ENCODE measurements at regions not wholly inside any gene's neighbourhood (a gene's known extent, or its start where the extent isn't known, plus 50 kb on each side); places are given as distances from the start of the nearest gene placed in this dataset.

DNA sequence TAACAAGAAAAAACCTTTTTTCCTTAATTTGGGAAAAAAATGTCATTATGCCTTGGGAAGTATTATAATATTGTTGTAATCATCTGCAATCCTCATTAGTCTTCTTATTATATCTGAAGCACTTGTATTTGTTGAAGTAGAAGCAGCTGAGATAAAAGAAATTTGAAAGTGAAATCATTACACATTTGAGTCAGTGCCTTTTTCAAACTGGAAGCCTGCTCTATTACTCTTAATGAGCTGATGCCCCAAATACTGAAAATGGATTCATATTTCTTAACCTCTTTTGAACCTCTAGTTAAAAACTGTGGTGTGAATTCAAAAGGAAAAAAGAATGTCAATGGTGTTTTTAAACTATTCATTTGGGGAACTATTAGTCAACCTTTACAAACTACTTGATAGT lies 1027.7 kb downstream of the NR2F1-AS1 start:
- no peaks in the 10 kb centered on the region for H3K27me3 ChIP-seq
- H3K4me1 ChIP-seq = no peaks in the 10 kb centered on the region
- no peak for TF ChIP-seq POLR2A (IDR thresholded peaks at IDR 0.05)
- TF ChIP-seq, protein P1, sequence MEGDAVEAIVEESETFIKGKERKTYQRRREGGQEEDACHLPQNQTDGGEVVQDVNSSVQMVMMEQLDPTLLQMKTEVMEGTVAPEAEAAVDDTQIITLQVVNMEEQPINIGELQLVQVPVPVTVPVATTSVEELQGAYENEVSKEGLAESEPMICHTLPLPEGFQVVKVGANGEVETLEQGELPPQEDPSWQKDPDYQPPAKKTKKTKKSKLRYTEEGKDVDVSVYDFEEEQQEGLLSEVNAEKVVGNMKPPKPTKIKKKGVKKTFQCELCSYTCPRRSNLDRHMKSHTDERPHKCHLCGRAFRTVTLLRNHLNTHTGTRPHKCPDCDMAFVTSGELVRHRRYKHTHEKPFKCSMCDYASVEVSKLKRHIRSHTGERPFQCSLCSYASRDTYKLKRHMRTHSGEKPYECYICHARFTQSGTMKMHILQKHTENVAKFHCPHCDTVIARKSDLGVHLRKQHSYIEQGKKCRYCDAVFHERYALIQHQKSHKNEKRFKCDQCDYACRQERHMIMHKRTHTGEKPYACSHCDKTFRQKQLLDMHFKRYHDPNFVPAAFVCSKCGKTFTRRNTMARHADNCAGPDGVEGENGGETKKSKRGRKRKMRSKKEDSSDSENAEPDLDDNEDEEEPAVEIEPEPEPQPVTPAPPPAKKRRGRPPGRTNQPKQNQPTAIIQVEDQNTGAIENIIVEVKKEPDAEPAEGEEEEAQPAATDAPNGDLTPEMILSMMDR (IDR thresholded peaks at IDR 0.05) = no peak
- no peak for DNase-seq
- intact Hi-C loops (cut with DNase I) = no loop called here
- H3K36me3 ChIP-seq = no peaks in the 10 kb centered on the region
- H3K27ac ChIP-seq = no peak overlapping the region
- H3K4me3 ChIP-seq = no peak overlapping the region
- H3K9me3 ChIP-seq = no peaks in the 10 kb centered on the region

- Histone ChIP-seq H3K27me3 (no peaks in the 10 kb centered on the region), H3K4me3 (no peak overlapping the region), H3K4me1 (no peaks in the 10 kb centered on the region), H3K9me3 (no peaks in the 10 kb centered on the region), H3K27ac (no peak overlapping the region), H3K36me3 (no peaks in the 10 kb centered on the region)
- DNase-seq = no peak
- 45 to 48% methylated on average over 8 of the region's 8 CpGs for WGBS, 2 donors
- no peak for TF ChIP-seq POLR2A (IDR thresholded peaks at IDR 0.05)
- TF ChIP-seq, protein P1 (IDR thresholded peaks at IDR 0.05) = no peak
- intact Hi-C loops (cut with DNase I) = no loop called here
Measured at GRCh38 chr5:92552206-92553160, 1028.5 kb downstream of the NR2F1-AS1 start.

DNA sequence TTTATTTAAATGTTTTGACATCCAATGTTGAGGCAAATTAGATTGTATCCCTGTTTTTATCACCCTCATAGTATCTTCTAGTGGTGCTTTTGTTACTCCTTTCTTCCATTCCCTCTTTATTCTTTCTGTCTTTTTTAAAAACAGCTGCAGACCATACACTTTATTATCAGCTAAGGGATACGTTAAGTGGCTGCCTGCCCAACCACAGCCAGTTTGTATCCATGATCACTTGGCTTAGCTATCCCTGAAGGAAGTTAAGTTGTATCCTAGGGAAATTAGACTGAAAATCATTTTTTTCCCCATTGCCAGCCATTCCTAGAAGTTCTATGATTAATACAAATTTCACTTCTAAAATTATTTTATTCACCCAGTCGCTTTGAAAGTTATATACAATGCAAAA lies 1032.7 kb downstream of the NR2F1-AS1 start:
- Histone ChIP-seq H3K4me1 (no peaks in the 10 kb centered on the region), H3K27ac (no peak overlapping the region), H3K4me3 (no peak overlapping the region), H3K36me3 (no peaks in the 10 kb centered on the region), H3K9me3 (no peaks in the 10 kb centered on the region), H3K27me3 (no peaks in the 10 kb centered on the region)
- no peak for DNase-seq
- 50 to 55% methylated on average over 2 of the region's 2 CpGs for WGBS, 2 donors
- intact Hi-C loops (cut with DNase I) = no loop called here
- TF ChIP-seq, protein P1 (IDR thresholded peaks at IDR 0.05) = no peak
- no peak for TF ChIP-seq POLR2A (IDR thresholded peaks at IDR 0.05)

DNA sequence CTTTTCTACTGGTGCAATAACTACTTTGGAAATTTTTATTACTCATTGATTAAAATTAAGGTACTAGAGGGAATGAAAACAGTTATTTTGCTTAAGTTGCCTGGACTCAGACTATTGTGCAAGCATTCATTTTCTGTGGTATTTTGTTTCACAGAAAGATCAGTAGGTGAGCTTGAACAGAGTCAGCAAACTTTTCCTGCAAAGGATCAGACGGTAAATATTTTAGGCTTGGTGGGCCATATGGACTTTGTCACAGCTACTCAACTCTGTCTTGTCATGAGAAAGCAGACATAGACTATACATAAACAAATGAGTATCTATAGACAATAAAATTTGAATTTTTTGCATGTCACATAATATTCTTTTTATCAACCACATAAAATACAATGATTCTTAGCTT lies 1036.4 kb downstream of the NR2F1-AS1 start:
- WGBS, 2 donors = 48 to 90% methylated on average over 1 of the region's 1 CpG
- intact Hi-C loops (cut with DNase I) = no loop called here

DNA sequence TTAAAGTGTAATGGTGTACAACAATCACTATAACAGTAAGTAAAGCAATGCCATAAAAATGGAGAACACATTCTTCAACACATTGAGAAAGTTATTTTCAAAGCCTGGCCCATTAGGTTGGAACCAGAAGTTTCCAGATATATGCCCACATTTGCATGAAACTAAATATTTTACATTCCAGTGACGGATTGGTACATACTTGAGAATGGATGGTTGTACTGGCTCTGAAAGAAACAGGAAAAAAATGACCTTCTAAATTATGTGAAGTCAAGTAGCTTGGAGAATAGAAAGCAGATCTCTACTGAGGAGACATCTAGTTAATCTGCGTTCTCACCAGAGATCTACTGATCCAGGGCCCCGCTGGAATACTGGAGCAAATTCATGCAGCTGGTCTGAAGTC lies 1037.0 kb downstream of the NR2F1-AS1 start:
- Histone ChIP-seq H3K27ac (no peak overlapping the region), H3K9me3 (no peaks in the 10 kb centered on the region), H3K27me3 (no peaks in the 10 kb centered on the region), H3K4me1 (no peaks in the 10 kb centered on the region), H3K4me3 (no peak overlapping the region), H3K36me3 (no peaks in the 10 kb centered on the region)
- TF ChIP-seq POLR2A (IDR thresholded peaks at IDR 0.05) = no peak
- TF ChIP-seq, protein P1 (IDR thresholded peaks at IDR 0.05) = no peak
- WGBS, 2 donors = 54 to 72% methylated on average over 3 of the region's 3 CpGs
- DNase-seq = no peak
- intact Hi-C loops (cut with DNase I) = no loop called here

More for the DNA sequence above, 1036.4 kb downstream of the NR2F1-AS1 start:
- H3K27me3 ChIP-seq = no peaks in the 10 kb centered on the region
- H3K4me1 ChIP-seq = no peaks in the 10 kb centered on the region
- no peak for DNase-seq
- no peaks in the 10 kb centered on the region for H3K36me3 ChIP-seq
- TF ChIP-seq POLR2A (IDR thresholded peaks at IDR 0.05) = no peak
- H3K27ac ChIP-seq = no peak overlapping the region
- H3K9me3 ChIP-seq = no peaks in the 10 kb centered on the region
- no peak overlapping the region for H3K4me3 ChIP-seq
